ENCODE measurements at regions not wholly inside any gene's neighbourhood (a gene's known extent, or its start where the extent isn't known, plus 50 kb on each side); places are given as distances from the start of the nearest gene placed in this dataset.

- no CpG with 5 or more reads among the region's 8 CpGs for WGBS (ENCODE audit: extremely low coverage, insufficient read length, low lambda C conversion rate)
- no peak for DNase-seq
These were observed 509.6 kb upstream of the TNC start for GRCh38 chr9:115627511-115627910.

More at GRCh38 chr9:115627511-115627910, 509.6 kb upstream of the TNC start:
- no peak overlapping the region for H4K91ac ChIP-seq (ENCODE audit: insufficient read length, low read depth, low read length)
- no peak overlapping the region for H3K14ac ChIP-seq (ENCODE audit: insufficient read depth, low read length)
- H3K79me2 ChIP-seq (ENCODE audit: insufficient read depth, low read length) = no peaks in the 10 kb centered on the region
- no peak overlapping the region for H3K4me3 Mint-ChIP-seq
- no peak overlapping the region for H3K4me2 ChIP-seq (ENCODE audit: insufficient read depth, insufficient read length, low read length)
- no peaks in the 10 kb centered on the region; the same call in 1 of the 2 replicates for H3K27me3 Mint-ChIP-seq (ENCODE audit: low read depth)
- no peaks in the 10 kb centered on the region for H3K9me3 Mint-ChIP-seq
- H3K23me2 ChIP-seq (ENCODE audit: insufficient read length, low read depth, low read length, poor library complexity, severe bottlenecking) = no peaks in the 10 kb centered on the region
- peaks cover 6 to 8% of the 10 kb centered on the region in 2 experiments for H3K4me1 Mint-ChIP-seq
- no peak overlapping the region for H2BK15ac ChIP-seq (ENCODE audit: low read depth, low read length)
- H3K4ac ChIP-seq (ENCODE audit: low read depth, low read length) = no peak overlapping the region
- no peak overlapping the region for H4K5ac ChIP-seq (ENCODE audit: insufficient read length, low read depth, low read length)
- no peak overlapping the region for H2BK5ac ChIP-seq (ENCODE audit: insufficient read length, low read length)
- no peak overlapping the region for H2AFZ ChIP-seq (ENCODE audit: low read length)
- no peak overlapping the region for H3K9ac ChIP-seq (ENCODE audit: extremely low read depth, insufficient read length, low read length)
- H3K36me3 Mint-ChIP-seq (ENCODE audit: insufficient read depth in 1 of 3, low read depth in 3 of 3) = no peaks in the 10 kb centered on the region
- no peak overlapping the region for H2BK12ac ChIP-seq (ENCODE audit: insufficient read length, low read depth, low read length)
- H3K27ac Mint-ChIP-seq = no peak overlapping the region
- no peaks in the 10 kb centered on the region for H3K9me3 ChIP-seq (ENCODE audit: control insufficient read depth, low read depth, low read length)
- no peak overlapping the region for H2BK120ac ChIP-seq (ENCODE audit: low read depth, low read length, poor library complexity, severe bottlenecking)
- H4K20me1 ChIP-seq (ENCODE audit: control insufficient read depth, insufficient read depth, insufficient read length) = no peaks in the 10 kb centered on the region
- no peak overlapping the region for H3K27ac ChIP-seq (ENCODE audit: insufficient read length, low read depth, low read length)
- TF ChIP-seq CTCF (conservative IDR thresholded peaks at IDR 0.05) = no peak
- H3K18ac ChIP-seq (ENCODE audit: insufficient read length, low read depth, low read length) = no peak overlapping the region
- no peak overlapping the region for H3T11ph ChIP-seq (ENCODE audit: low read length)
- H3K79me1 ChIP-seq (ENCODE audit: insufficient read depth, low read depth, low read length, poor library complexity, severe bottlenecking) = no peaks in the 10 kb centered on the region
- H2AK5ac ChIP-seq (ENCODE audit: insufficient read length, low read length) = no peak overlapping the region
- no peak overlapping the region for H3K23ac ChIP-seq (ENCODE audit: insufficient read length, low read depth, low read length)
- H4K8ac ChIP-seq (replicated peaks; ENCODE audit: insufficient read length, low read depth, low read length) = no peak overlapping the region
- H3K27me3 ChIP-seq (ENCODE audit: insufficient read depth, low read length) = no peaks in the 10 kb centered on the region
- no peak overlapping the region for H2BK20ac ChIP-seq (ENCODE audit: low read depth, low read length, poor library complexity, severe bottlenecking)
- 0 out of 2 replicates have a peak, but pooled peaks cover 2% of the 10 kb centered on the region for H3K4me1 ChIP-seq (ENCODE audit: insufficient read depth, low read length)
- H3K56ac ChIP-seq (ENCODE audit: insufficient read length, low read depth, low read length) = no peak overlapping the region
